ENCODE measurements at regions not wholly inside any gene's neighbourhood (a gene's known extent, or its start where the extent isn't known, plus 50 kb on each side); places are given as distances from the start of the nearest gene placed in this dataset.
"Not testable (repeated sequence)": the region's sequence is repeated elsewhere in the genome, so short reads cannot be mapped to it uniquely, and the experiment has no call there.

- no peak for DNase-seq (ENCODE audit: low read depth in 2 of 3, low spot score in 2 of 3)
Measured at GRCh38 chr16:17759451-17760390, 289.0 kb upstream of the XYLT1 start.

DNA sequence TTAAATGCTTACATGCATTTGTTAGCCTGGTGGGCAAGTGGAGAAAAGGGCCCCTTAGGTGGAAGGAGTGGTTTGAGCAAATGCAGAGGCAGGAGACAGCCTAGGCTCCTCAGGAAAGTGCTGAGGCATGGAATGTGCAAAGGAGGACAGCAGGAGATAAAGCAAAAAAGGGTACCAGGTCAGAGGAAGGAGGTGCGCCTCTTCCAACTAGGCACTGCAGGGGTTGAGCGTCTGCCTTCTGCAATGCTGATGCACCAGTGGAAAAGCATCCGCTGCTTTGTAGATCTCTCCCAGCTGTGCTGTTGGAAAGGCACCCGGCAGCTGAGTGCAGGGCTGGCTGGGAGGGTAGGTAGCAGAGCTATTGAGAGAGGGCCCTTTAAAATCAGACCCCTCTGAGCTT lies 287.0 kb upstream of the XYLT1 start:
- no peak for DNase-seq (ENCODE audit: low read depth in 2 of 3, low spot score in 2 of 3)

DNA sequence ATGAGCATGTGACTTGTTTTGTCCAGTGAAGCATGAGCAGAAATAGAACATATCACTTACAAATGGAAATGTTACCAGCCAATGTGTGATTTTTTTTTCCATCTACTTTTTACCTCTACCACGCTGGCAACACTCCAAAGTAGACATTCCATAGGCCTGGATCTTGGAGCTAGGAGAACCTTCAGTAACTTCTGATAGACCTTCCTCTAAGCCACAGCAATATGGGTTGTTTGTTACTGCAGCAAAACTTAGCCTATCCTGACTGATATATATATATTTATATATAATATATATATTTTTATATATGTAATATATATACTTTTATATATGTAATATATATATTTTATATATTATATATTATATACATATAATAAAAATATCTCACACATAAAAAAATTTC lies 284.4 kb upstream of the XYLT1 start:
- no peak for DNase-seq (ENCODE audit: low read depth in 2 of 3, low spot score in 2 of 3)

- no peak for DNase-seq (ENCODE audit: low read depth in 2 of 3, low spot score in 2 of 3)
Measured at GRCh38 chr16:17753434-17753833, 282.7 kb upstream of the XYLT1 start.

- no peak for DNase-seq (ENCODE audit: low read depth in 2 of 3, low spot score in 2 of 3)
Measured at GRCh38 chr16:17749706-17750105, 278.9 kb upstream of the XYLT1 start.

GRCh38 chr16:17748044-17748719 lies 277.4 kb upstream of the XYLT1 start:
- no peak for DNase-seq (ENCODE audit: low read depth in 2 of 3, low spot score in 2 of 3)

DNA sequence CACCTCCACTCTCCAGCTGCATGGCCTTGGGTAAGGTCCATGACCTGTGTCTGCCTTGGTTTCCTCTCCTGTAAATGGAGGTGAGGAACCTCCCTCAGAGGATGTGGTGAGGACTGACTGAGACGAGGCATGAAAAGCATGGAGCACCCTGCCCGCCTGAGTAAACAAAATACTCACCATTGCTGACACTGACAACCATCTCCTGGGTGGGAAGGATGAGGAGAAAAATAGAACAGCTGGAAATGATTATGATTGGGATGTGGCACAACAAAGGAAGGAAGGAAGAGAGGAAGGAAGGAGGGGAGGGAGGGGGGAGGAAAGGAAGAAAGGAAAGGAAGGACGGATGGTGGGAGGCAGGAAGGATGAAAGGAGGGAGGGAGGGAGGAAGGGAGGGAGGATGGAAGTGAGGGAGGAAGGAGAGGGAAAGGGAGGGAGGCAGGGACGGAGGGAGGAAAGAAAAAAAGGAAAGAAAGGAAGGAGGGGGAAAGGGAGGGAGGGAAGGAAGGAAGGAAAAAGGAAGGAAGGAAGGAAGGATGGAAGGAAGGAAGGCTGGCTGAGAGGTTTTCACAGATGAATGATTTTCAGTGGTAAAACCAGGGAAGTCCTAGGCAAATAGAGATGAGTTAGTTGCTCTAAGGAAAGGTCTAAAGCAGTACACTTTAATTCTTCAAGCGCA lies 276.5 kb upstream of the XYLT1 start:
- DNase-seq (ENCODE audit: low read depth in 2 of 3, low spot score in 2 of 3) = no peak

- DNase-seq (ENCODE audit: low read depth in 2 of 3, low spot score in 2 of 3) = no peak
Measured at GRCh38 chr16:17744921-17745572, 274.3 kb upstream of the XYLT1 start.

- DNase-seq (ENCODE audit: low read depth in 2 of 3, low spot score in 2 of 3) = no peak
Measured at GRCh38 chr16:17743578-17743977, 272.8 kb upstream of the XYLT1 start.

- DNase-seq (ENCODE audit: low read depth in 2 of 3, low spot score in 2 of 3) = no peak
Measured at GRCh38 chr16:17743158-17743557, 272.4 kb upstream of the XYLT1 start.

DNA sequence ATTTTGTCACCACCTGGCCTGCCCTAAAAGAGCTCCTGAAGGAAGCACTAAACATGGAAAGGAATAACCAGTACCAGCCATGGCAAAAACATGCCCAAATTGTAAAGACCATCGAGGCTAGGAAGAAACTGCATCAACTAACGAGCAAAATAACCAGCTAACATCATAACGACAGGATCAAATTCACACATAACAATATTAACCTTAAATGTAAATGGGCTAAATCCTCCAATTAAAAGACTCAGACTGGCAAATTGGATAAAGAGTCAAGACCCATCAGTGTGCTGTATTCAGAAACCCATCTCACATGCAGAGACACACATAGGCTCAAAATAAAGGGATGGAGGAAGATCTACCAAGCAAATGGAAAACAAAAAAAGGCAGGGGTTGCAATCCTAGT lies 264.3 kb upstream of the XYLT1 start:
- DNase-seq (ENCODE audit: low read depth in 2 of 3, low spot score in 2 of 3) = not testable (repeated sequence)

DNA sequence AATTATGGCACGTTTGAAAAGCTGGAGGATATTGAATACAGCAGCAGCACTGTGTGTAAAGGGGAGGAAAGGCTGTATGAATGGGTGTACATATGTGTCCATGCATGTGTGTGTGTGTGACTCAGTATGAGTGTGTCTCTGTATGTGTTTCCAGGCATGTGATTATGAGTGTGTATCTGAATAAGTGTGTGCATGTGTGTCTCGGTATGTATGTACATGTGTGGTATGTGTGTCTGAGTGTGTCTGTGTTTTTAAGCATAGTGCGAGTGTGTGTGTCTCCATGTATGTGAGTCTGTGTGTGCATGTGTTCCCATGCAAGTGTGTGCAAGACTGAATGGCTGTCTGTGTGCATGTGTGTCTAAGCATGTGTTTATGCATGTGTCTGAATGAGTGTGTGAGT lies 259.1 kb upstream of the XYLT1 start:
- no peak for DNase-seq (ENCODE audit: low read depth in 2 of 3, low spot score in 2 of 3)

GRCh38 chr16:17728196-17728595 lies 257.4 kb upstream of the XYLT1 start:
- no peak for DNase-seq (ENCODE audit: low read depth in 2 of 3, low spot score in 2 of 3)

DNA sequence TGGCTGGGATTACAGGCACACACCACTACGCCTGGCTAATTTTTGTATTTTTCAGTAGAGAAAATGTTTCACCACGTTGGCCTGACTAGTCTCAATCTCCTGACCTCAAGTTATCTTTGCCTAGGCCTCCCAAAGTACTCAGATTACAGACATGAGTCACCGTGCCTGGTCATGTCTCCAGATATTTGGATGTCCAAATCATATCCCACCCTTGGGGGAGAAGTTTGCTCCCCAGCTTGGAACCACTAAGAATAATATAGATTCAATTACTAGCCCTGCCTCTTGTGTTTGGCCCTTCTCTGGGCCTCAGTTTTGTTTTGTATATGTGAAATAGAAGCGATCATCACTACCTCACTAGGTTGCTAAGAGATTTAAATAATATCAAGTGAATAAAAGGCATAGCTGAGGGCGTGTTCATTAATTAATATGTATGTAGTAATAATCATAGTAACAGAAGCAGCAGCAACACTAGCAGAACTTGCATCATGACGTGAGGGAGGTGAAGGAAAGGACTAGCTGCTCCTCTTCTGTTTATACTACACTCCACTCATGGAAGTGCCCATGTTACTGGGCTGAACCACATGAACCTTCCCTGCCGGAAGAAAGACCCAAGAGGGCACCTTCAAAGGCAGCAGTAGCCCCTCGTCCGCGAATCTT lies 253.6 kb upstream of the XYLT1 start:
- no peak for DNase-seq (ENCODE audit: low read depth in 2 of 3, low spot score in 2 of 3)

DNA sequence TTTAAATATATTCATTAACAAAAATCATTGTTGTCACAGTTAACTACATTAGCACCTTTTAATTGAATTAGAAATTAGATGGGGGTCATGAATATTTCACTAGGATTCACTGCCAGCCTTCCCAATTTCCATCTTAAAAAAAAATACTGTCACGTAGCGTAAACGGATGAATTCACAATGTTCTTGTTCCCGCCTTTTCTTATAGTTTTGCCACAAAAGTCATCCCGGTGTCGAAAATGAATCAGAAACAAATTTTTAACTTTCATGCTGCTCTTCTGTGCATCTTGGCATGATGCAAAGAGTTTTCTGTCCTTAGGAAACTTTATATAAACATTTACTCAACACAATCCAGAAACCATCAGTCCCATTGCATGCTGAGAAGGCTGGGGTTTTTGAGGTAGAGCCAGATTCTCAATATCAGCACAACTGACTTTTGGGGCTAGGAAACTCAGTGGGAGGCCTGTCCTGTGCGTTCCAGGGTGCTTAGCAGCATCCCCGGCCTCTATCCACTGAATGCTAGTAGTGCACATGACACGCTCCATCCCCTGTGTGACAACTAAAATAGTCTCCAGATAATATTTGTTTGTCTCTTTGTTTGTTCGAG lies 252.9 kb upstream of the XYLT1 start:
- no peak for DNase-seq (ENCODE audit: low read depth in 2 of 3, low spot score in 2 of 3)

- DNase-seq (ENCODE audit: low read depth in 2 of 3, low spot score in 2 of 3) = no peak
Measured at GRCh38 chr16:17718495-17718894, 247.7 kb upstream of the XYLT1 start.

GRCh38 chr16:17705847-17706246 lies 235.1 kb upstream of the XYLT1 start:
- no peak for DNase-seq (ENCODE audit: low read depth in 2 of 3, low spot score in 2 of 3)

DNA sequence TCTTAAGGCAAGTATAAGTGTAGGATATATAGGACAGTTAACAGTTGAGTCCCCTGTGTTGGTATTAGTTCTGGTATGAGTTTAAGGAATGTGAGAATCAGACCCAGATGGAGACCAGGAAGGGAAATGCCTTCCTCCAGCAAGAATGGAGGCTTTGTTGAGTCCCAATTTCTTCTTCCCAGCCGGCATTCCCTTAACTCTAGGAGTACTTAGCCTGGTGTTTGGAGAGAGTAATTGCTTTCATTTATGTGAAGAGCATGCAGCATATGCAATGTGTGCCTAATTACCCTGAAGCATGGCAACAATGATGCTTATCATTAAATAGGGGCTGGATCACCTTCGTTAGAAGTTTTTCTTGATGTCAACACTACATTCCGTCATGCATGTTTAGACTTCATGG lies 225.9 kb upstream of the XYLT1 start:
- DNase-seq (ENCODE audit: low read depth in 2 of 3, low spot score in 2 of 3) = no peak

- DNase-seq (ENCODE audit: low read depth in 2 of 3, low spot score in 2 of 3) = no peak
Measured at GRCh38 chr16:17692484-17692883, 221.7 kb upstream of the XYLT1 start.

DNA sequence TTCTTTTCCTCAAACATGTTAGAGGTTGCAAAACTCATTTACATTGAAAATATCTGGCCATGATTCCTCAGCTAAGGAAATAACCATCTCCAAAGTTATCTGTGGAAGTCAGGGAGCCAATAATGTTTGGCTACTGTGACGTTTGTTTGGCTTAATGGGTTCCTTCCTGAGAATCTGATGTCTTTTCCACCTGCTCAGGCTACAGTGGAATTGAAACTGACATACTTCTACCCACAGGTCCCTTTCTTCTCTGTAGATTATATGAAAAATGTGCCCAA lies 221.1 kb upstream of the XYLT1 start:
- DNase-seq (ENCODE audit: low read depth in 2 of 3, low spot score in 2 of 3) = no peak
